ENCODE measurements at regions not wholly inside any gene's neighbourhood (a gene's known extent, or its start where the extent isn't known, plus 50 kb on each side); places are given as distances from the start of the nearest gene placed in this dataset.

DNA sequence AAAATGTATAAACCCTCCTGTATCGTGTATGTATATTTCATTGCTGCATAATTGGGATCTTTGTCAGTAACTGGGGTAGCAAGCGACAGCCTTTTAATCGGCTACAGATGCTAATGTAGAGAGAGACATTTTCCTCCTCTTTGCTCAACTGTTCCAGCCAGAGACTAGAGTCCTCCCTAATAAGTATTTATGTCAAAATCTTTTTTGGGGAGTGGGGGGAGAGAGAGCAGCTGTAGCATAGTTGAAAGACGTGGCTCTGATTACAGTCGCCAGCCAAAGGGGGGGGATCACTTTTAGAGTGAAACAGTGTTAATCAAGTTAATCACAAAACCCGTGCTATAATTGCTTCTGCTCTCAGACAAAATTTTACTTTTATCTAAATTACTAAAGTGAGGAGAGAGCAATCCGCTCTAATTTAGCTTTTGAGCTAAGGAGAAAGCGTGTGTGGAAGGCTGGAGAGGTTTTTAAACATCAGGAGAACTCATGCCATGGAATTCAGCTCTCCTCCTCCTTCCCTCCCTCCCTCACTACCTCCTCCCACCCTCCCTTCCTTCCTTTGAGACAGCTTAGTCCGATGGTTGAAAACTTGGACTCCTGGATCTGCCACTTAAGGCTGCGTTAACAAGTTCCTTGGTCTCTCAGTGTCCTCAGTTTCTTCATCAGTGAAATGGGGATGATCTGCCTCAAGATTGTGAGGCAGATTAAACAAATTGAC, 87.3 kb upstream of the ZNF618 start:
- no peak for FAIRE-seq

DNA sequence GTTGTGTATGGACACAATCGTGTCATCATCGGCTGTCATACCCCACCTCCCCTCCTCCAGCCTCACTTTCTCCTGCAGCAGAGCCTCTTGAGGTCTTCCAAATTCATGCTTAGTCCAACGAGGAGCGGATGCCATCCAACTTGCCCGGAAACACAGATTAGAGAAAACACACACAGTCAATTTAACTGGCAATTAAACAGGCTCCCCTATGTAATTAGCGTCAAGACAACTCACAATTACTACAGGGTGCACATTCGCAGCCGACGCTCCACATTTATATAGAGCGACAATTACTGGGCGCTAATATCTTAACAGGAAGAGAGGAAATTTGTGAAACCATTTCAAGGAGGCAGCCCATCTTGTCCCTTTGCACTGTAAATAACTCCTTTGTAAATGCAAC, 86.0 kb upstream of the ZNF618 start:
- FAIRE-seq, result no peak

DNA sequence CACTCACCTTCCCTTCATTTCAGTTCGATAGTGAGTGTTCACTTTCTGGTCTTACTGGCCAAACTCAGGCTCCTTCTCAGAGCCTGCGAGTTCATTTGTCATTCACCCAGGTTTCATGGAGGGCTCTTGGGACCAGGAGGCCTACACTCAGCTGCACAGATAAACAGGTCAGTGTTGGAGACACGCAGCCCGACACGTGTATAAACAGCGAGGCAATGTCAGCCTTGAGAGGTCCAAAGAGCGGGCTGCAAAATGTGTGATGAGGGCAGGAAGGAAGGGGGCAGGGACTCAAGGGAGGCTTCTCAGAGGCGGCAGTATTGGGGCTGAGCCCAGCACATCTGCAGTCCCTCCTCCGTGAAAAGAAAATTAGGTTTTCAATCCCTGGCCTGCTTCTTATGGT, 82.6 kb upstream of the ZNF618 start:
- FAIRE-seq, result no peak

DNA sequence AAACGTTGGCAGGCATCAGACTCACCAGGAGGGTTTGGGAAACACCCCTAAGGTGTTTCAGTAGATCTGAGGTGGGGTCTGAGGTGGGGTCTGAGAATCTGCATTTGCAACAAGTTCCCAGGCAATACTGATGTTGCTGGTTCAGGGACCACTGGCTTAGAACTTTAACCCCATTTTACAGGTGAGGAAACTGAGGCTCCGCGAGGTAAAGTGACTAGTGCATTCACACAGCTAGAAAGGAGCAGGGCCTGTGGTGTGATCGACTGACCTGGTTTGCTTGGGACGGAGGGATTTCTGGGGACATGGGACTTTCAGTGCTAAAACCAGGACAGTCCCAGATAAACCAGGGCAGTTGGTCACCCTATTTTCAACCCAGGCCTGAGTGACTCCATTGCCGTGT, 81.4 kb upstream of the ZNF618 start:
- no peak for FAIRE-seq

DNA sequence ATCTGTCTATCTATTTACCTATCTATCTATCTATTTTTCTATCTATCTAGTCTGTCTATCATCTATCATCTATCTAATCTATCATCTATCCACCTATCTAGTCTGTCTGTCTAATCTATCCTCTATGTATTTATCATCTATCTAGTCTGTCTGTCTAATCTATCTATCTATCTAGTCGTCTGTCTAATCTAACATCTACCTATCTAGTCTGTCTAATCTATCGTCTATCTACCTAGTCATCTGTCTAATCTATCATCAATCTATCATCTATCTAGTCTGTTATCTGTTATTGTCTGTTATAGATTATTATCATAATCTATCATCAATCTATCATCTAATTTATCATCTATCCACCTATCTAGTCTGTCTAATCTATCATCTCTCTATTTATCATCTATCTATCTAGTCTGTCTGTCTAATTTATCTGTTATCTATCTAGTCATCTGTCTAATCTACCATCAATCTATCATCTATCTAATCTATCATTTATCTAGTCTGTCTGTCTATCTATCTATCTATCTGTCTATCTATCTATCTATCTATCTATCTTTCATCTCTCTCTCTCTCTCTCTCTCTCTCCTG, 80.2 kb upstream of the ZNF618 start:
- no peak for FAIRE-seq

DNA sequence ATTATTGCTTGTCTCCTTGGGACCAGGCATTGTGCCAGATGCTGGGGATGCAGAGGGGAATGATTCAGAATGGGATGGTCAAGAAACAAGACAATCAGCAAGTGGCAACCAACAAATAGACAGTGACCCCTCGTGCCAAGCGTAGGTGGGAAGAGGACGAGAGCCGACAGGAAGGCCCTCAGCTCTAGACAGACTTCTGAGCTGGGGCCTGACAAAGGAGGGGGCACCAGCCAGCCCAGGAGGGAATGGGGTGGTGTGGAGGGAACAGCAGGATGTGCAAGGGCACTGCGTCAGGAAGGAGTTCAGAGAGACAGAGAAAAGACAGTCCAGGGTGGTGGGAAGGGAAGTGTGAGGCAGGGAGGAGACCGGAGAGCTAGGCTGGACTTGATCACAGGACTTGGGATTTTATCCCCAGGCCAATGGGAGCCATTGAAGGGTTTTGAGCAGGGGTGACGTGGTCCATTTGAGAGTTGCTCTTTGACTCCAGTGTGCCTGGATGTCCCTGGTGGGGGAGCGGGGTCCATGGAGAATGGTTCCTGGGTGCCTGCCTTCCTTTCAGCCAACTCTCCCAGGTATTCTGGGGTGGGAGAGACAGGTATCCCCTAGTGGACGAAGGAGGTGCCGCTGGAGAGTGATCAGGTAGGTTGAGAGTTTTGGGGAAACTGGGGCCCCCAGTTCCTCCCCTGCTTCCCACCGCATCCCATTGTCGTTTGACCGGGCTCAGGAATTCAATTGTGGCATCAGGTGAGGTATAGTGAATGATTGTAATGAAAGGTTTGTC, 79.3 kb upstream of the ZNF618 start:
- FAIRE-seq, result no peak

DNA sequence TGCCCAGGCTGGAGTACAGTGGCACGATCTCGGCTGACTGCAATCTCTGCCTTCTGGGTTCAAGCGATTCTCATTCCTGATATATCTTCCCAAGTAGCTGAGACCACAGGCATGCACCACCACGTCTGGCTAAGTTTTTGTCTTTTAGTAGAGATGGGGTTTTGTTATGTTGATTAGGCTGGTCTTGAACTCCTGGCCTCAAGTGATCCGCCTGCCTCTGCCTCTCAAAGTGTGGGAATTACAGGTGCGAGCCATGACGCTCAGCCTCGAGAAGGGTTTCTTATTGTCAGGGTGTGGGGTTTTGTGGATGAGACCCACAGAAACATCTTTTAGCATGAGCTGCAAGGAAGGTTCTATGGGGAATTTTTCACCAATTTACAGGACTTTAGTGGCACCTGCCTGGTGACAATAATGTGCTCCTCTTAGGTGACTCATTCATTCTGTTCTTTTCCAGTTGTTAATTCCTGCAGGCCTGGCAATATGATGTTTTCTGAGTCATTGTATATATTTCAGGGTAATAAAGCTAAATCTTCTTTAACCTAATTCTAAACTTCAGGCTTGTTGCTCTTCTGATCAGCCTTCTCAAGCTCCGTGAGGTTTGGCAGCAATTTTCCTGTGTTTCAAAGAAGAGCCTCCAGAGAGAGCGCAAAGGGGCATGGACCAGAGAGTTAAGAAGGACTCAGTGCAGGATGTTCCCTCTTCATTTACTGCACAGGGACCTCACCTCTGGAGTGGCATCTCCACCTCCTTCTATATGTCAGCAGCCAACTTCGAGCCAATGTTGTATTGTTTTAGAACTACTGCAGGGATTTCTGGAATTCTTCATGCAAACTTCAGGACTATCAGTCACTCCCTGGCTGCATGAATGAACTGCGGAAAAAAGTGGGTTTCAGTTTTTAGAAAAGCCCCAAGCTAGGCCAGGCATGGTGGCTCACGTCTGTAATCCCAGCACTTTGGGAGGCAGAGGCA, 77.8 kb upstream of the ZNF618 start:
- no peak for FAIRE-seq

DNA sequence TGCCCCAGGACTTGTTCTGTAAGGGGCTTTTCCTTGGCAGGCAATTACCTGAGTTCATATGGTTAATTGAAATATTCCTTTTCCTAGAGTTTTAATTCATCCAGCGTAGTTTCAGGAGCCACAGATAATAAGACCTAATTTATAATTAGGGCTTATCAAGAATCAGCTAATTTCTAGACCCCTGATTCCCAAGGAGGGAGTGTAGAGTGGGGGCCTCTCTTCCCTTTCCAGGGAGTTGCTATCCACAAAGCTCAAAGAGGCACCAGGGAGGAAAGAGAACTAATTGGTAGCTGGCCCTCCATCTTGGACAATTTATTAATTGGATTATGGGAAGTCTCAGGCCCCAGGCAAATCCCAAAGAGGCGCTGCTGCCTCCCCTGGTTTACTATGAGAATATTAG, 75.8 kb upstream of the ZNF618 start:
- FAIRE-seq, result no peak

DNA sequence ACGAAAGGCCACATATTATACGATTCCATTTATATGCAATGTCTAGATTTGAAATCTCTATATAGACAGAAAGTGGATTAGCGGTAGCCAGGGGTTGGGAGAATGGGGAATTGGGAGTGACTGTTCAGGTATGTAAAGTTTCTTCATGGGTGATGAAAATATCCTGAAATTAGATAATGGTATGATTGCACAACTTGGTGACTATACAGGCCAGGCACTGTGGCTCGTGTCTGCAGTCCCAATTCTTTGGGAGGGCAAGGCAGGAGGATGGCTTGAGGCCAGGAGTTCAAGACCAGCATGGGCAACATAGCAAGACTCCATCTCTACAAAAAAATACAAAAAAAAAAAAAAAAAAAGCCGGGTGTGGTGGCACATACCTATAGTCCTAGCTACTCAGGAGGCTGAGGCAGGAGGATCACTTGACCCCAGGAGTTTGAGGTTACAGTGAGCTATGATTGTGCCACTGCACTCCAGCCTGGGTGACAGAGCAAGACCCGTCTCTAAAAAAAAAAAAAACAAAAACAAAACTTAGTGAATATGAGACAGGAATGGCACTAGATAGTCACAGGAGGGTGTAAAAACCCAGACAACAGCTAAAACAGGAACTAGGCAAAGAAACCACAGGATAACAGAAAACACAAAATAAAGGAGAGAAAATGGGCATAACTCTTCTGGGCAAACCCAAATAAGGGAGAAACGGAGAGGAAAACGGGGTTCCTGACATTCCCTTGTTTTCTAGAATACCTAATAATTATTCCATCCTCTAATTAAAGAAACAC, 72.1 kb upstream of the ZNF618 start:
- no peak for FAIRE-seq

DNA sequence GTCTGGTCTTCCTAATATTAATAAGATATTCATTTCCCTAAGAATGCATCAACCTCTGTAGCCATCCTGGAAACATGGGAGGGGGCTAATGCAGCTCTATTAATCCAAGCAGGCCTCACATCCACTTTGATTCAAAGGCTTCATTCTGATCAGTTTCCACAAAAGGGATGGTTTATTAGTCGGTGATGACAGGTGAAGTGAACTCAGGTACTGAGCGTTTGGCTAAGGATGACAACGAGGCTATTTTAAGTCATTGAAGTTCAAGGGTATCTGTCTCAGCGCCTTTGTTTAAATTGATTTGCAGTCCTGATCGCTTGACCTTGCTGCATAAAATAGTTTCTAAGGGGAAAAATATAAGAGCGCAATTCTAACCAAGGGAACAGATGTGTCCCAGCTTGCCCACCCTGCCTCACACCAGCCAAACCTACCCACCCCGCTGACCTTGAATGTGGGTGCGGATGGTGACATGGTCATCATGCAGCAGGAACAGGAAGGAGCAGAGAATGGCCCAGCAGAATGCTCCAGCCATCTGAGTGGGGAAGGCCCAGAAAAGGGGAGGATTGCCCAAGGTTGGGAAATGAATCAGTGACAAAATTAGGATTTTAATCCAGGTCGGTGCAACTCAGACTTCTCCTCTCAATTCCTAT, 70.5 kb upstream of the ZNF618 start:
- no peak for FAIRE-seq

DNA sequence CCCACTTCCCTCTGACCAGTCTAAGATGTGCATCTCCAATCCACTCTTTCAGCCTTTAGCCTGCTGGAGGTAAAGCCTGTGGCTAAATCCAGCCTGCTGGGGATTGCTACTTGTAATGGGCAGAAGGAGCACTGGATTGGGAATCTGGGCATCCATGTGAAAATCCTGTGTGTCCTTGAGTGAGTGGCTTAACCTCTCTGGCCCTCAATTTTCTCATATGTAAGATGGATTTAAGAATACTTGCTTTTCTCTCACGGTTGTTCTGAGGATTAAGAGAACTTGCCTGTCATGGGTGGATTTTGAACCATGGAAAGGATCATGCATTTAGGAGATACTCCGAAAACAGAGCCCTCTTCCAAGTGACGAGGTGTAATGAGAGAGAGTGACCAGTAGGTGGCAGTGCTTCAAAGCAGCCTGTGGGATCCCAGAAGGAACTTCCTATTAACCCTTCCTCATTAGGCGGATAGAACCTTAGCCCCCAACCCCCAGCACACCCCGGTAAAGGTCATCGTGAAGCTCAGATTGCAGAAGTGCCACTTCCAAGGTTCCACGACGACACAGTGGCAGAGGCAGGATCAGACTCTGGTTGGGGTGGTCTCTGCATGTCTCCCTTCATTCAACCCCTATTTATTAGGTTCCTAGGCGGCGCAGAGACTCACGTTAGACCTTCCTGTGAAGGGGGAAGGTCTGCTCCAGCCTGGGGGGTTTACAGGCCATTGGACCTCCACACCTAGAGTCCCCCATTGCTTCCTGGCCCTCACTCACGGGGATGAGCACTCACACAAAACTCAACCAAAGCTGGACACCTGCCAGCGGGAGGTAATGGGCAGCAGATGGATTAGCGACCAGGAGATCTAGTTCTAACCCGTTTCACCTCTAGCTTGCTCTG, 68.7 kb upstream of the ZNF618 start:
- no peak for FAIRE-seq

DNA sequence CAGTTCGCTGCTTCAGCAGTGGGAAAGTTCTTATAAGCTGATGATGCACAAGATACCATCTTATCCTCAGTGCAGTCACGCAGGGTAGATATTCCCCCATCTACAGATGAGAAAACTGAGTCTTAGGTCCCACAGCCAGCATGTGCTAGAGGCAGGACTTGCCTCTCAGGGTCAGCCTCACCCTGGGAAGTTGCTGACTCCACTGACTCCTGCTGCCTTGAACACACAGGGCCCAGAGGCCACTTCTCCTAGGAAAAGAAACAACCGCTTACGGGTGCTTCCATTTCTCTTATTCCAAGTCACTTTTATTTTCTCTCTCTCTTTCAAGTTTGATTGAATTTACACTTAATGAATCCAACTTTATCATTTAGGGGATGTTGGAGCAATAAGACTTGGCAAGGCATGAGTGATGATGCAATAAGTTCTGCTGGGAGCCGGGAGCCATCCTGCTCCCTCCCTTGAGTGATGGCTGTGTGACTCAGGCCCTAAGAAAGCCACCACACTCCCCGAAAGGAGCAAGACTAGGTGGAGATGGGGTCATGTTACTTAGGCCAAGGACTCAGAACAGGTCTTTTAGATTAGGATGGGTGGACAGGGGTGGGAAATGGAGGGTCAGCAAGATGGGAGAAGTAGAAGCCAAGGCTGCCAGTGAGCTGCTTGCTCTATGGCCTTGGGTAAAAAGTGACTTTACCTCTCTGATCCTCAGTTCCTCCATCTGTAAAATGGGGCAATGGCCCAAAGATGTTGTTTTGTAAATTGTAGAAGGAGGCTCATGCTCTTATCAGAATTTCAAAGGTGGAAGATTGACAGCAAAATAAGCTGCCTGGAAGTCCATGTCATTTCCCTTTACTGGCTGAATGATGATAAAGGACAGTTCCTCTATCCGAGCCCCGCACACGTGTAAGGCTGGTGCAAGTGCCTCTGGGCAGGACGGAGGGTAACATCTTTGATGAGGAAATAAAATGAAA, 67.4 kb upstream of the ZNF618 start:
- no peak for FAIRE-seq

DNA sequence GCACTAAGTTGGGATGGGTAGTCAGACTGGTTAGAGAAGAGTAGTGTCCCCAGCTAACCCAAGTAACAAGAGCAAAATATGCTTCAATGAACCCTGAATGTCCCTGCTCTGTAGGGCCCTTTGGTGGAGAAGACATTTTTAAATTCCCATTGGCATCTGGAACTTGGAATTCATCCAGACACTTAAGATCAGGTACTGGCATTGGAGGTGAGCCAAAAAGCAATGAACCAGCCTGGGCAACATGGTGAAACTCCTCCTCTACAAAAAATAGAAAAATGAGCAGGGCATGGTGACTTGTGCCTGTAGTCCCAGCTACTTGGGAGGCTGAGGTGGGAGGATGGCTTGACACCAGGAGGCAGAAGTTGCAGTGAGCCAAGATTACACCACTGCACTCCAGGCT, 58.9 kb upstream of the ZNF618 start:
- FAIRE-seq, result no peak

DNA sequence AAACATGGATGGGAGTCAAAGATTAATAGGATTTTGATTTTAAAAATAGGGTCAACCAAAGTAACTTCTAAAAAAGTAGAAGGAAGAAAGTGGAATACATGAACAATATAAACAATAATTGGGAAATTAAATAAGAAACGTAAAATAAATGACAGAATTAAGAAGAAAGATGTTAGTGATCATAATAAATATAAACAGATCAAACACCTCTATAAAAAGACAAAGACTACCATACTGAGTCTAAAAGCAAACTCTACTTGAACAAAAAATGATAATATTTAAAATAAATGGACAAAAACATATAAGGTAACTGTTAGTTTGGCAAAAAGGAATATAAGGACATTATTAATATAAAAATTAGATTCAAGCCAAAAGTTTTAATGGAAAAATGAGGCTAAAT, 57.7 kb upstream of the ZNF618 start:
- peak; percentile 77 for FAIRE-seq

DNA sequence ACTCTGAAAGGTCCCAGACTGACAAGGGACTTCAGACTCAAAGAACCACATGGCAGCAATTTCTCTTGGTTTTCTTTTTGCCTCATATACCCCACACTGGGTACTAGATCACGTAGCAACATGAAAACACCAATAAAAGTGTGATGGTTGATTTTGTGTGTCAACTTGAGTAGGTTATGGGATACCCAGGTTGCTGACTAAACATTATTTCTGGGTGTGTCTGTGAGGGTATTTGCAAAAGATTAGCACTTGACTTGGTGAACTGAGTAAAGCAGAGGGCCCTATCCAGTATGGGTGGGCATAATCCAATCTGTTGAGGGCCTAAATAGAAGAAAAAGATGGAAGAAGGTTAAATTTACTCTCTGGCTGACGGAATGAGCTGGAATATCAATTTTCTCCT, 53.8 kb upstream of the ZNF618 start:
- no peak for FAIRE-seq

DNA sequence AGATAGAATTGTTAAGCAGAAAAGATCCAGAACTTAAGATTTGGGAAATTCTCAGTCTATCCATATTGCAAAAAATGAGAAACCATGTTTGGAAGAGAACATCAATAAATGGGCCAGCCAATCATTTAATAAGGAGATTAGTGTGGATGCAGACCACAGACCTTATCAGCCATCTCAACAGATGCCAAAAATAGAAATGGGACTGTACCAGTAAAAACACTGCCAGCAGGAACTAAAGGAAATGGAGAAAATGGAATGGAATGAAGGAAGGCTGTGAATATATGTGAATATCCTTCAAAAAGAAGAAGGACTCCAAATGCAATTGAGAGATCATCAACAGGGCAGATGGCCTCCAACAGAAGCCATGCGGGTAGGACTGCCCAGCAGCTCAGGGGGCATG, 52.7 kb upstream of the ZNF618 start:
- no peak for FAIRE-seq
